A673 (cell line): ENCODE measurements at regions not wholly inside any gene's neighbourhood (a gene's known extent, or its start where the extent isn't known, plus 50 kb on each side); places are given as distances from the start of the nearest gene placed in this dataset.

ENCODE experiments used
- CTCF ChIP-seq: fragments of 300-800, 200-600 bp; sonication (generic); conservative IDR thresholded peaks from 2 replicates; pipeline ENCODE4 v1.5.1; 2017; ENCODE audit warnings: low read depth, mild to moderate bottlenecking, antibody characterized with exemption, low read length, moderate library complexity, mixed read lengths
- EZH2 ChIP-seq: fragments of 200-600 bp; sonication (generic); IDR thresholded peaks from 2 replicates; pipeline ENCODE4 v1.6.1; 2017; ENCODE audit warnings: borderline replicate concordance, low read depth, mild to moderate bottlenecking, mixed read lengths, antibody characterized with exemption, low read length; ENCODE audit not compliant: poor library complexity, severe bottlenecking

- TF ChIP-seq CTCF = no peak
- no peak for TF ChIP-seq EZH2
These were observed 170.5 kb downstream of the SEPTIN7 start for GRCh38 chr7:35971133-35971891.
